ENCODE measurements at regions not wholly inside any gene's neighbourhood (a gene's known extent, or its start where the extent isn't known, plus 50 kb on each side); places are given as distances from the start of the nearest gene placed in this dataset.

DNA sequence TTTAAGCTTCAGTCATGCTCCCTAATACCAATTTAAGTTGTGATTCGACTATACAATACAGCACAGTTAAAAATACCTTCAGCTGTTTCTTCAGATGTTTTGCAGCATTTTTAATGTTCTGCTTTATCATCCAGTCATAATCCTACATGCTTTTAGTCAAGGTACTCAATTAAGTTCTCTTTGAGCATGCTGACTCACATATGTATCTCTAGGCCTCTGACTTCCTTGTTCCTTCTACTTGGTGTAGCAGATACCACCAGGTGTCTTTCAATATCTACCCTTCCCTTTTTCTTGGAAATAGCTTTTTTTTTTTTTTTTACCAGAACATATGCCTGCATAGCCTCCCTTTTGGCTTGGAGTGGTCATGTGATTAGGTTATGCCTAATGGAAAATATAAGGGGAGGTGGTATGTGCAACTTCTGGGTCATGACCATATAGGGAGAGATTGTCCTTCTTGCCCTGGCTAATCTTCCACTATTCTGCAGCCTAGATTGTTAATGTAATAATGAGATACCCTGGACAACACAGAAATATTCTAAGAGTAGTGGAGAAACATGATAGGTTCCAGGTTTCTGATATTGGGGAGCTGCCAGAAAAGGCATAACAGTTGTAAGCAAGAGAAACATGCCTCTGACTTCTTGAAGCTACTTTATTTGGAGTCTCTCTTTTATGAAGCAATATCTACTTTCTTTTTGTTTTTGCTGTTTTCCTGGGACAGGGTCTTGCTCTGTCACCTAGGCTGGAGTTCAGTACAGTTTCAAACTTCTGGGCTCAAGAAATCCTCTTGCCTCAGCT lies 737.2 kb upstream of the SLIT2 start:
- Histone ChIP-seq H3K27ac (no peak overlapping the region), H3K4me3 (no peak overlapping the region), H3K36me3 (no peaks in the 10 kb centered on the region), H3K9me3 (no peaks in the 10 kb centered on the region), H3K27me3 (no peaks in the 10 kb centered on the region), H3K4me1 (no peaks in the 10 kb centered on the region)
- DNase-seq (no peak), ATAC-seq (ENCODE audit: low FRiP score in 2 of 2) (no peak)
- 86 to 88% methylated on average over 1 of the region's 1 CpG for WGBS, 2 donors
- TF ChIP-seq, protein P1, sequence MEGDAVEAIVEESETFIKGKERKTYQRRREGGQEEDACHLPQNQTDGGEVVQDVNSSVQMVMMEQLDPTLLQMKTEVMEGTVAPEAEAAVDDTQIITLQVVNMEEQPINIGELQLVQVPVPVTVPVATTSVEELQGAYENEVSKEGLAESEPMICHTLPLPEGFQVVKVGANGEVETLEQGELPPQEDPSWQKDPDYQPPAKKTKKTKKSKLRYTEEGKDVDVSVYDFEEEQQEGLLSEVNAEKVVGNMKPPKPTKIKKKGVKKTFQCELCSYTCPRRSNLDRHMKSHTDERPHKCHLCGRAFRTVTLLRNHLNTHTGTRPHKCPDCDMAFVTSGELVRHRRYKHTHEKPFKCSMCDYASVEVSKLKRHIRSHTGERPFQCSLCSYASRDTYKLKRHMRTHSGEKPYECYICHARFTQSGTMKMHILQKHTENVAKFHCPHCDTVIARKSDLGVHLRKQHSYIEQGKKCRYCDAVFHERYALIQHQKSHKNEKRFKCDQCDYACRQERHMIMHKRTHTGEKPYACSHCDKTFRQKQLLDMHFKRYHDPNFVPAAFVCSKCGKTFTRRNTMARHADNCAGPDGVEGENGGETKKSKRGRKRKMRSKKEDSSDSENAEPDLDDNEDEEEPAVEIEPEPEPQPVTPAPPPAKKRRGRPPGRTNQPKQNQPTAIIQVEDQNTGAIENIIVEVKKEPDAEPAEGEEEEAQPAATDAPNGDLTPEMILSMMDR (IDR thresholded peaks at IDR 0.05) = no peak
- TF ChIP-seq POLR2A (IDR thresholded peaks at IDR 0.05) = no peak
- no peak for TF ChIP-seq EP300 (IDR thresholded peaks at IDR 0.05)
- TF ChIP-seq POLR2AphosphoS5 (IDR thresholded peaks at IDR 0.05) = no peak

DNA sequence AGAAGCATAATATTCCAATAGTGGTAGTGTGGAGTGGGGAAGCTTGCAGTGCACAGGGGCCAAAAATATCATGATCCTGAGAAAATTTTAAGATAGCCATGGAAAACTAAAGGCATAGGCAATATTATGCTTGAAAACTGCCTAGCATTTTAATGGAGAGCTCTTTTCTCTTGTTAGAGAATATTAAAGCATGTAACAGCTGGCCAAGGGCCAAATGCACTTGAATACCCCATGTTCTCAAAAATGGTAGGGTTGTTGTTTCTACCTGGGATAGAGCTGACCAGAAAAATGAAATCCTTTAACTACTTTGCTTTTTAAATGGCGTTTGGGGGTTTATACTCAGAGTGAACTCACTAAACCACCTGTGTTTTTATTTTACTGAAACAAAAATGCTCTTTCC lies 739.6 kb upstream of the SLIT2 start:
- Histone ChIP-seq H3K27me3 (no peaks in the 10 kb centered on the region), H3K9me3 (no peaks in the 10 kb centered on the region), H3K4me1 (no peaks in the 10 kb centered on the region), H3K27ac (no peak overlapping the region), H3K4me3 (no peak overlapping the region), H3K36me3 (no peaks in the 10 kb centered on the region)
- ATAC-seq (ENCODE audit: low FRiP score in 2 of 2) = no peak
- TF ChIP-seq, protein P1 (IDR thresholded peaks at IDR 0.05) = no peak
- TF ChIP-seq POLR2AphosphoS5 (IDR thresholded peaks at IDR 0.05) (no peak), POLR2A (IDR thresholded peaks at IDR 0.05) (no peak), EP300 (IDR thresholded peaks at IDR 0.05) (no peak)
- 38 to 39% methylated on average over 1 of the region's 1 CpG for WGBS, 2 donors
- no peak for DNase-seq

DNA sequence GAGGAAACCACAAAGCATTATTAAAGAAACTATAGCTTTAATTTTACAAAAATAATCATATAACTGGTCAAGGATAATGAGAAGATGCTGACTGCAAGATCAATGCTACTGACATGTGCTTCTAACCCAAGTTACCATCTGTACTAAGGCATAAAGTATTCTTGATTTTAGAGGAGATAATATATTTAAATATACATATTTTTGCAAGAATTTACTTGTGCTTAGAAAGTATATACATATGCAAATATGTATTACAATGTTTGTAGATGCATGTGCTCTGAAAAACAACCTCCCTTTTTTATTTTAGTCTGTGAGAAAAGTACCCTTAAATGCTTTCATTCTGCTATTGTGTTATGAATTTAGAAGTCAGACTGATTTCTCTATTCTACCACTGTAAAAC lies 740.7 kb upstream of the SLIT2 start:
- H3K9me3 ChIP-seq = no peaks in the 10 kb centered on the region
- TF ChIP-seq EP300 (IDR thresholded peaks at IDR 0.05) (no peak), POLR2AphosphoS5 (IDR thresholded peaks at IDR 0.05) (no peak), POLR2A (IDR thresholded peaks at IDR 0.05) (no peak)
- TF ChIP-seq, protein P1 (IDR thresholded peaks at IDR 0.05) = no peak
- no peak overlapping the region for H3K4me3 ChIP-seq
- DNase-seq (no peak), ATAC-seq (ENCODE audit: low FRiP score in 2 of 2) (no peak)
- no peaks in the 10 kb centered on the region for H3K27me3 ChIP-seq
- H3K27ac ChIP-seq = no peak overlapping the region
- H3K4me1 ChIP-seq = no peaks in the 10 kb centered on the region
- H3K36me3 ChIP-seq = no peaks in the 10 kb centered on the region

DNA sequence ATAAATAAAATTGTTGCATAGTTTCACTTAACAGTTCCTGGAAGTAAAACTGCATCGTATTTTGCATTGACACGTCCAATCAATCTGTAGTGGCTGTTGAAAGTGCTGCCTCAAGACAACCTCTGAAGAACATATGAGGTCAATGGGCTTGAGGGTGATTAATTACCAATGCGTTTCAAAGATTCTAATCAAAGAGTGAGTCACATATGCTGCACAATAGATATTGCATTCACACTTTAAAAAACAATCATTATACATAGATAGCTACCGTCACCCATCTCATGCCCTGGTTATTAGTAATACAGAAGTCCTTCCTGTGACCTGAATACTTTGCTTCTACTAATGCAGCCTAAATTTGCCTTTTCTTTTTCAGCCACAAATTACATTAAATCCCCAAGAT lies 743.3 kb upstream of the SLIT2 start:
- no peak overlapping the region for H3K27ac ChIP-seq
- H3K27me3 ChIP-seq = no peaks in the 10 kb centered on the region
- ATAC-seq (ENCODE audit: low FRiP score in 2 of 2) (no peak), DNase-seq (no peak)
- H3K4me3 ChIP-seq = no peak overlapping the region
- TF ChIP-seq EP300 (IDR thresholded peaks at IDR 0.05) (no peak), POLR2AphosphoS5 (IDR thresholded peaks at IDR 0.05) (no peak), POLR2A (IDR thresholded peaks at IDR 0.05) (no peak)
- TF ChIP-seq, protein P1 (IDR thresholded peaks at IDR 0.05) = no peak
- H3K4me1 ChIP-seq = no peaks in the 10 kb centered on the region
- no peaks in the 10 kb centered on the region for H3K9me3 ChIP-seq
- WGBS, 2 donors = 84 to 85% methylated on average over 4 of the region's 4 CpGs
- no peaks in the 10 kb centered on the region for H3K36me3 ChIP-seq

DNA sequence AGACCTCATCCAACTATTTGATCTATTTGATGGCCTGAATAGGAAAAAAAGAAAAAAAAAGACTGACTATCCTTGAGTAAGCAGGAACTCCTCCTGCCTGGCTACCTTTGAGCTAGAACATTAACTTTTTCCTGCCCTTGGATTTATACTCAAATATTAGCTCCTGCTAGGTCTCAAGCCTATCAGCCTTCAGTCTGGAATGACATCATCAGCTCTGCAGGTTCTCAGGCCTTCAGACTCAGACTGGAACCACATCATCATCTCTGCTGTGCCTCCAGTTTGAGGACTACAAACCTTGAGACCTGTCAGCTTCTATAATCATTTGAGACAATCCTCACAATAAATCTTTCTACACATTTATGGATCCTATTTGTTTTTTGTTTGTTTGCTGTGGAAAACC lies 754.0 kb upstream of the SLIT2 start:
- Histone ChIP-seq H3K27ac (no peak overlapping the region), H3K9me3 (no peaks in the 10 kb centered on the region), H3K4me3 (no peak overlapping the region), H3K36me3 (no peaks in the 10 kb centered on the region), H3K27me3 (no peaks in the 10 kb centered on the region), H3K4me1 (no peaks in the 10 kb centered on the region)
- no peak for TF ChIP-seq POLR2A (IDR thresholded peaks at IDR 0.05)
- no peak for TF ChIP-seq POLR2AphosphoS5 (IDR thresholded peaks at IDR 0.05)
- TF ChIP-seq EP300 (IDR thresholded peaks at IDR 0.05) = no peak
- TF ChIP-seq, protein P1 (IDR thresholded peaks at IDR 0.05) = no peak
- DNase-seq = no peak
- ATAC-seq (ENCODE audit: low FRiP score in 2 of 2) = no peak
